T-helper 1 cell treated with Interleukin-12 subunit alpha and Interleukin-12 subunit beta and Interleukin-4 antibody, amounts not matched to agents 30 ng/mL and 1 ng/mL, for 36 hours (primary cell): ENCODE measurements at regions not wholly inside any gene's neighbourhood (a gene's known extent, or its start where the extent isn't known, plus 50 kb on each side); places are given as distances from the start of the nearest gene placed in this dataset.

Source experiments
- intact Hi-C: fragments of 100-400 bp; cut with micrococcal nuclease; formaldehyde crosslinking; loops from one replicate; pipeline ENCODE4 v1.15.1; 2024

DNA sequence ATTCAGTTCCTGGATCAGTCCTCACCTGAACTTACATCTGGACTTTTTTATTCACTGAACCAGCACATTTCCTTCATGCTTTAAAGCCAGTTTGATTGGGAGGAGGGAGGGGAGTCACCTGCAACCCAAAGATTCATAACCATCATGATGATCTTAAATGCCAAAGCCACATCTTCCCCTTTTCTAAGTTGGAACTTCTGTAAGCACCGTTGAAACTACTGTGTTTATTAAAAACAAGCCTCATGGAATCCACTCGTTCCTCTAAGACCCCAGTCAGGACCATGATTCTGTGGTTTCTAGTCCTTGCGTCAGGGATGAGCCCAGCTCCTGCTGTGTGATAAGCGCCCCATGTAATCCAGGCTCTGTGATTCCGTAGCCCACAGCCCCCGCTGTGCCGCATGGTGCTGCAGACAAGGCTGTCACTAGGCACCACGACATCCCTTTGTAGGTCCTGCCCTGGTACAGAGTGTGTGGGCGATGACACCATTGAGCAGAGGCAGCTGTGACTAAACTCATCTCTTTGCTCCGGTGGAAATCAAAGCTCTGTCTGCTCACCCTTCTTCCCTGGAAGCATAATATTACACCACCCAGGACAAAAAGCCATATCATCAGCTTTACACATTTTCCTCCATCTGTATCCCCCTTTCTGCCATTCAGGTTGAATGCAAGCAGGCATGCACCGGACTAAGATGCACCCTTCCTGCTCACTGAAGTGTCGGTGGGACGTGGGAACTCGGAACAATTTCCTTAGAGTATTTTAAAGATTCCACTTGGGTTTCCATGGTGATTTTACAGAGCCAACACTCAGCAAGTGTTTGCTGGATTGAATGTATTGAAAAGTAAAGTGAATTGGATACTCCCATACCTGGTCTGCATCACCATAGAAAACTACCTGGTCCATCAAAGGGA is 132.0 kb upstream of the FSTL4 start:
- intact Hi-C loops = no loop called here

- intact Hi-C loops = no loop called here
These were observed 130.2 kb upstream of the FSTL4 start for GRCh38 chr5:133742431-133742988.

DNA sequence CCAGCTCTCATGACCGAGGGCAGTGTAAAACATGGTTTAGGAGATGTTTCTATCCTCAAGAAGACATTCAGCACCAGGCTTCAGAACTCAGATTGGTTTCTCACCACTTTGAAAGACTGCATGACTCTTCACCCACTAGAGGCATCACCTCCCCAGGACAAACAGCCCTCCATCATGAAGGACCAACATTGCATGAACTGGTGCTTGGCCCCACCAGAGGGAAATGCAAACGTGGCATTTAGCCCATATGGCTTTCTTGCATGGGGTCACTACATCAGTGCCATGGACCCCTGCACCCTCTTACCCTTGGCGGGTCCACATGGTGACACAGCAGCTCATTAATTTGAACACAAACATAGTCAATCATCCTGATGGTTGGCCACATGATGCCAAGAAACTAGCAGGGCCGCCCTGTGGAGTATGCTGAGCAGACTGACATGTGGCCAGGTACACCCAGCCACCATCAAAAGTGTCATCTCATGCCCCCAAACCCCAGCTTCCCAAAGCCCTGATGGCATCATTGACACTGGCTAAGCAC is 129.5 kb upstream of the FSTL4 start:
- intact Hi-C loops = no loop called here

- intact Hi-C loops = no loop called here
These were observed 129.1 kb upstream of the FSTL4 start for GRCh38 chr5:133741396-133741795.

DNA sequence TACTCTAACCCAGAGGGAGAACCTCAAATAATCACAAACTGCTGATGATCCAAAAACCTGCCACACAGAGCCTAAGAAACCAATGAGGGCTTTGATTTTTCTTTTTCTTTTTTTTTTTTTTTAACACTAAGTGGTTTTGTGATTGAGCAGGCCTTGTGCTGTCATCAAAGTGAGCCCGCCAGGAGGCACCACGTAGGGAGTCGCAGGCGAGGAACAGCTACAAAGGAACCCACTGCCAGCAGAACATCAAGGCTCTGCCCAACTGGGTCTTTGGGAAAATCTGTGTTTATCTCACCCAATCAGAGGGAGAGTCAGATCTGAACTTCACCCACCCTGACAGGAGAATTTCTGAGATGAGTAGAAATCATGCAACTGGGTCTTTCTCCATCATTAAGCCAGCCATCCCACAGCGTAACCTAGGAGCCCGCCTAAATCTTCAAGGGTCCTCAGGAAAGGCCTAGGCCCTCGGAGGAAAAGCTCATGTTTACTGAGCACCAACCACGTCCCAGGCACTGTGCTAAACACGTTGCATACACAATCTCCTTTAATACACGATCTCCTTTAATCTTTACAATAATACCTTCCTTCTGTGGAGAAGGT is 126.9 kb upstream of the FSTL4 start:
- intact Hi-C loops = no loop called here

GRCh38 chr5:133738271-133738670 is 125.9 kb upstream of the FSTL4 start:
- intact Hi-C loops = no loop called here

DNA sequence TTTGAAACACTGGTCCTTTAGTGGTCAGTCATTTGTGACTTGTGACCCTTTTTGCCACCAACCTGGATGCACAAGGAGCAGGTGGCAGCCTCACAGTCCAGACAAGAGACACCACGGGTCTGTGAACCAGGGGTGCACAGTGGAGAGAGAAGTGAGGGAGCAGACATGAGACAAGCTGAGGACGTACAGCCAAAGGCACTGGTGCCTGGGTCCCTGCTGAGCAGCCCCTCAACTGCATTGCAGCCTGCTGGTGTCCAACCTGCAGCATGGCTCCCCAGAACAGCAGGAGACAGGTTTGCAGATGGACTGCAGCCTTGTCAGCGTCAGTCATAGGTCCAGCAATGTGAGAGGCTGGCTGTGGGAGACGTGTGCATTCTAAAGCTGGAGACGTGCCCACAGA is 124.2 kb upstream of the FSTL4 start:
- intact Hi-C loops = no loop called here

GRCh38 chr5:133735346-133735745 is 123.0 kb upstream of the FSTL4 start:
- intact Hi-C loops = no loop called here

DNA sequence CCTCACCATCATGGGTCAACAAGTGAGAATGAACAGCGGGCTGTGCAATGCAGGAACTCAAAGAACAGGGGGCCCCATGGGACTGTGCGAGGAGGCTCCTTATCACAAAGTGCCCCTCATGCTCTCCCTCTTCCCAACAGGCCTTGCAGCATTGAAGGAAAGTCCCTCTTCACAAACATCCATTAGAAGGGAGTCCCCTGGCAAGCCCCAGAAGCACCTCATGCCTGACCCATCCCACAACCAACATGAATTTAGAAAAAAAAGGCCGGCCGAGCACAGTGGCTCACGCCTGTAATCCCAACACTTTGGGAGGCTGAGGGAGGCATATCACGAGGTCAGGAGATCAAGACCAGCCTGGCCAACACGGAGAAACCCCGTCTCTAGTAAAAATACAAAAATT is 122.6 kb upstream of the FSTL4 start:
- intact Hi-C loops = no loop called here

GRCh38 chr5:133732536-133732935 is 120.2 kb upstream of the FSTL4 start:
- intact Hi-C loops = no loop called here

DNA sequence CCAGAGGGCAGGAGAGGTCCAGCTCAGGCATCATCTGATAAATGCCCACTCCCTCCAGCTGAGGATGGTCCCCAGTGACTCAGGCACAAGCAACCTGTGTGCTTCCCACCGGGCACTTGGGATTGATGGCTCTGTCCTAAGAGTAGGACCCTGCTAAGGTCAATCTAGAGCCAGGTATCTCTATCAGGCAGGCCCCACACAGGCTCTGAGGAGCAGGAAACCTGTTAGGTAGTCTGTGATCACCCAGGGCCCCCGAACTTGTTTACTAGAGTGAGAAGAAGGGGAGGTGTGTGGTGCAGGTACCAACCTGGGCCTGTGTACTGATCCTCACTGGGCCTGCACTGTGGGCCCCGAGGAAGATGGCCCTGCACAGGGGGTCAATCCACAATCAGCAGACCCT is 119.6 kb upstream of the FSTL4 start:
- intact Hi-C loops = no loop called here

- intact Hi-C loops = no loop called here
These were observed 118.5 kb upstream of the FSTL4 start for GRCh38 chr5:133730866-133731265.

DNA sequence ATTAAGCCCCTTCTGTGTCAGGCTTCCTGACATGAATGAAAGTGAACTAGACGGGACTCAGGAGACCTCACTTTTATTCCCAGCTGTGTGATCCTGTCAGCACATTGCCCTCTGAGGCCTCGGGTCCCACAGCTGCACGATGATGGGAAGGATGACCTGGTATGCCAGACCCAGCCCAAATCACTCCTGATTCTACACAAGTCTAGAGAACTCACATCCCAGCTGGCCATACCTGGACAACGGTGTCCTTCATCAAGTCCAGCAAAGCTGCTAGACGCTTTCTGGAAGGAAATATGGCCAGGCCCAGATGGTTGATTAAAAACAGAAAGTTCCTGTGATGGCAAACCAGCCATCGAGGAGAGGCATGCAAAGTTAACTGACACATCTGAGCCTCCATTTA is 118.0 kb upstream of the FSTL4 start:
- intact Hi-C loops = no loop called here

- intact Hi-C loops = no loop called here
These were observed 117.5 kb upstream of the FSTL4 start for GRCh38 chr5:133729800-133730199.

DNA sequence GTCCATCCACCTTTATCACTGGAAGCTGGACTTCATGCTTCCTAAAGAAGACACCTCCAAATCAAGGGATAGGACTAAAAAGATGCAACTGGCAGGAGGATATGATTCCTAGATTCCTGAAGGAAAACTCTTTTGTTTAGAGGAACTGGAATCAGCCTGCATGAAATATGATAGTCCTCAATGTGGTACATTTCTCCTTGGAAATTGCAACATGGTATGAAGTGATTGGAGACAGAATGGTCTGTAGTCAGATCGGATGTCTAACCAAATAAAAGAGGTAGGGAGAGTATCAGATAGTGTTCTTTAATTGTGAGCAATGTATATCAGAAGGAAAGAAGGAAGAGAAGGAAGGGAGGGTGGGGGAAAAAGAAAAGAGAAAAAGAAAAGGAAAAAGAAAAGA is 116.1 kb upstream of the FSTL4 start:
- intact Hi-C loops = no loop called here

- intact Hi-C loops = no loop called here
These were observed 115.3 kb upstream of the FSTL4 start for GRCh38 chr5:133727636-133728035.

DNA sequence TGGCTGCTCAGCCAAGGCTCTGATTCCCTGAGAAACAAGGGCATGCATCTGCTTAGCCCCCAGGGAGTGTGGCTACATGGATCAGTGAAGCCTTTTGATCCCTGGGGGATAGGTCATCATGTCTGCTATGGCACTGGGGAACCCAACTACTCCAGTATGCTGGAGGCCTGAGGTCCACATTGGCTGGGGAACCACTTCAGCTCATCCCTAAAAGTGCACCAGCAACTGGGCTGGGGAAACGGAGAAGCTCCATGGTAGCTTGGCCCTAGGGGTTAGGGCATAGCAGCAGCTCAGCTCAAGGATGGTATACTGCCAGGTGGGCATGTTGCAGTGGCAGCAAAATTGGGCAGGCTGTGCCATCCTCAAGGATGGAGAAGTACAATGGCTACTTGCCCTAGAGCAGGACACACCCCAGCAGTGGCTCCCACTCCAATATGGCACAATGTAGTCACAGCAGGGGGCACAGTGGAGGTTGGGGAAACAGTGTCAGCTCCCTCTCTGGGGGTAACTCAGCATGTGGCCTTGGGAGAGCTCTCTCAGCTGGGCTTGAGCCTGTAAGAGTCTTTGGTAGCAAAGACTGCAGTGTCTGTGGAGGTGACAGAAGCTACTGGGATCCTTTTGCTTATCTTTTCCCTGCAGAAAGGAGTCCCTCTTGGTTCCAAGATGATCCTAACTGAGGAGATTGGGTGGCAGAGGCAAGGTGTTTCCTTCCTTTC is 111.5 kb upstream of the FSTL4 start:
- intact Hi-C loops = no loop called here

DNA sequence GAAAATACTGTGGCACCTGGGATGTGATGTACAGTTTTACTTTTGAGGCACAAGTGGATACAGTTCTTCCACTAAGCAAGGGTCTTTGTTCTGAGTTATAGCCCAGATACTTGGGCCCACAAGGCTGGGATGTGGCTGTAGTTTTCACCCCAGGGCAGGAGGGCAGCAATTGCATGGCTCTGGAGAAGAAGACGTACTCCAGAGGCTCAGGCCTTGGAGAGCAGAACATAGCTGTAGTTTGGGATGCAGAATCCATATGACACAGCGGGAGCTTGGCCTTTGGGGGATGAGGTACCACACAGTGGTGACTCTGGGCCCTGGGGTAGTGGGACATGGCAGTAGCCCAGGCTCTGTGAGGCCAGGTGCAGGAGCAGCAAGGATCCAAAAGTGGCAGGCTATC is 110.8 kb upstream of the FSTL4 start:
- intact Hi-C loops = no loop called here

- intact Hi-C loops = loop anchor here (2.0 kb wide), 1 partner anchor 47 kb away; no protein-coding TSS in a partner anchor
These were observed 109.0 kb upstream of the FSTL4 start for GRCh38 chr5:133721365-133721764.

- intact Hi-C loops = no loop called here
These were observed 106.1 kb upstream of the FSTL4 start for GRCh38 chr5:133718457-133718856.

DNA sequence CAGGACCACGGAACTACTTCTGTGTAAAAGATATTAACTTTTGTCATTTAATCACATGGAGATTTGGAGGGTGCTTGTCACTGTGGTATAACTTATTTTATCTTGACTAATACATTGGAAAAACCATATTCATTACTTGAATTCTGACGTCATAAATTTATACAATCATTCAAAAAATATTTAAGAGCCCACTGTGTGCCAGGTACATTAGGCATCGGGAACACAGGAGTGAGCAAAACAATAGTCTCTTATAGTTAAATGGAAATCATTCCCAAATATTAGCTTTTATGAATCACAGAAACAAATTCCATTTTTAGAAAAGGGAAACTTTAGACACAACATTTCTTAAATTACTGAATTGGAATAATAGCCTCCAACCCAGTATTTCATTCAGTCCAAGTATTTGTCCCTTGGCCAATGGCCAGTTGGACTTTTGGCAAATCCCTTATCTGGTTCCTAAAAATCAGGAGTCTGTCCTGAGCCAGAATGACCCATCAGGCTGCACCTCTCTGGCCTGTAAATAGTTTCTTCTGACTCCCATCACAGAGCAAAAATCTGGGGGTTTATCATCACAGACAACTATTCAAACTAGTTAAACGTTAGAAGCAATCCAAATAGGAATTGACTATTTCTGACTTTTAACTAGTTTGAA is 104.3 kb upstream of the FSTL4 start:
- intact Hi-C loops = no loop called here
